ENCODE measurements at regions not wholly inside any gene's neighbourhood (a gene's known extent, or its start where the extent isn't known, plus 50 kb on each side); places are given as distances from the start of the nearest gene placed in this dataset.

- Histone ChIP-seq H3K9ac (ENCODE audit: low read length) (no peak overlapping the region), H4K20me1 (ENCODE audit: insufficient read depth, low read length) (no peaks in the 10 kb centered on the region), H3K4me2 (ENCODE audit: low read length) (no peak overlapping the region), H3K4me3 (ENCODE audit: low read length) (no peak overlapping the region), H2AFZ (ENCODE audit: low read depth, low read length) (no peak overlapping the region), H3K4me1 (ENCODE audit: low read length) (no peaks in the 10 kb centered on the region), H3K9me3 (ENCODE audit: insufficient read depth, low read length) (no peaks in the 10 kb centered on the region), H3K27ac (ENCODE audit: low read length) (no peak overlapping the region), H3K27me3 (ENCODE audit: low read depth, low read length) (no peaks in the 10 kb centered on the region), H3K36me3 (replicated peaks; ENCODE audit: low read depth, low read length) (no peaks in the 10 kb centered on the region), H3K79me2 (ENCODE audit: low read length) (no peaks in the 10 kb centered on the region)
- TF ChIP-seq EZH2phosphoT487 (IDR thresholded peaks at IDR 0.05; ENCODE audit: low read depth): no peak
- TF ChIP-seq, protein P1, sequence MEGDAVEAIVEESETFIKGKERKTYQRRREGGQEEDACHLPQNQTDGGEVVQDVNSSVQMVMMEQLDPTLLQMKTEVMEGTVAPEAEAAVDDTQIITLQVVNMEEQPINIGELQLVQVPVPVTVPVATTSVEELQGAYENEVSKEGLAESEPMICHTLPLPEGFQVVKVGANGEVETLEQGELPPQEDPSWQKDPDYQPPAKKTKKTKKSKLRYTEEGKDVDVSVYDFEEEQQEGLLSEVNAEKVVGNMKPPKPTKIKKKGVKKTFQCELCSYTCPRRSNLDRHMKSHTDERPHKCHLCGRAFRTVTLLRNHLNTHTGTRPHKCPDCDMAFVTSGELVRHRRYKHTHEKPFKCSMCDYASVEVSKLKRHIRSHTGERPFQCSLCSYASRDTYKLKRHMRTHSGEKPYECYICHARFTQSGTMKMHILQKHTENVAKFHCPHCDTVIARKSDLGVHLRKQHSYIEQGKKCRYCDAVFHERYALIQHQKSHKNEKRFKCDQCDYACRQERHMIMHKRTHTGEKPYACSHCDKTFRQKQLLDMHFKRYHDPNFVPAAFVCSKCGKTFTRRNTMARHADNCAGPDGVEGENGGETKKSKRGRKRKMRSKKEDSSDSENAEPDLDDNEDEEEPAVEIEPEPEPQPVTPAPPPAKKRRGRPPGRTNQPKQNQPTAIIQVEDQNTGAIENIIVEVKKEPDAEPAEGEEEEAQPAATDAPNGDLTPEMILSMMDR (IDR thresholded peaks at IDR 0.05; ENCODE audit: low read depth, low read length): peak; percentile 26
These were observed 443.9 kb upstream of the INTU start for GRCh38 chr4:127188847-127189246.

- H3K27ac ChIP-seq (ENCODE audit: low read length): no peak overlapping the region
- H4K20me1 ChIP-seq (ENCODE audit: insufficient read depth, low read length): no peaks in the 10 kb centered on the region
- no peaks in the 10 kb centered on the region for H3K9me3 ChIP-seq (ENCODE audit: insufficient read depth, low read length)
- TF ChIP-seq, protein P1 (IDR thresholded peaks at IDR 0.05; ENCODE audit: low read depth, low read length): no peak
- no peak for TF ChIP-seq EZH2phosphoT487 (IDR thresholded peaks at IDR 0.05; ENCODE audit: low read depth)
- no peak overlapping the region for H3K4me3 ChIP-seq (ENCODE audit: low read length)
- no peaks in the 10 kb centered on the region for H3K36me3 ChIP-seq (replicated peaks; ENCODE audit: low read depth, low read length)
- H3K9ac ChIP-seq (ENCODE audit: low read length): no peak overlapping the region
- no peak overlapping the region for H3K4me2 ChIP-seq (ENCODE audit: low read length)
- H3K79me2 ChIP-seq (ENCODE audit: low read length): no peaks in the 10 kb centered on the region
- H2AFZ ChIP-seq (ENCODE audit: low read depth, low read length): no peak overlapping the region
- H3K27me3 ChIP-seq (ENCODE audit: low read depth, low read length): no peaks in the 10 kb centered on the region
- no peaks in the 10 kb centered on the region for H3K4me1 ChIP-seq (ENCODE audit: low read length)
These were observed 438.5 kb upstream of the INTU start for GRCh38 chr4:127194281-127194680.

GRCh38 chr4:127196655-127197352 is 436.0 kb upstream of the INTU start:
- H3K36me3 ChIP-seq (replicated peaks; ENCODE audit: low read depth, low read length): no peaks in the 10 kb centered on the region
- H3K79me2 ChIP-seq (ENCODE audit: low read length): no peaks in the 10 kb centered on the region
- H3K4me2 ChIP-seq (ENCODE audit: low read length): no peak overlapping the region
- no peak overlapping the region for H3K27ac ChIP-seq (ENCODE audit: low read length)
- no peaks in the 10 kb centered on the region for H3K9me3 ChIP-seq (ENCODE audit: insufficient read depth, low read length)
- no peak for TF ChIP-seq EZH2phosphoT487 (IDR thresholded peaks at IDR 0.05; ENCODE audit: low read depth)
- TF ChIP-seq, protein P1 (IDR thresholded peaks at IDR 0.05; ENCODE audit: low read depth, low read length): no peak
- H3K4me3 ChIP-seq (ENCODE audit: low read length): no peak overlapping the region
- H3K4me1 ChIP-seq (ENCODE audit: low read length): no peaks in the 10 kb centered on the region
- no peaks in the 10 kb centered on the region for H4K20me1 ChIP-seq (ENCODE audit: insufficient read depth, low read length)
- no peak overlapping the region for H2AFZ ChIP-seq (ENCODE audit: low read depth, low read length)
- H3K9ac ChIP-seq (ENCODE audit: low read length): no peak overlapping the region
- no peaks in the 10 kb centered on the region for H3K27me3 ChIP-seq (ENCODE audit: low read depth, low read length)

DNA sequence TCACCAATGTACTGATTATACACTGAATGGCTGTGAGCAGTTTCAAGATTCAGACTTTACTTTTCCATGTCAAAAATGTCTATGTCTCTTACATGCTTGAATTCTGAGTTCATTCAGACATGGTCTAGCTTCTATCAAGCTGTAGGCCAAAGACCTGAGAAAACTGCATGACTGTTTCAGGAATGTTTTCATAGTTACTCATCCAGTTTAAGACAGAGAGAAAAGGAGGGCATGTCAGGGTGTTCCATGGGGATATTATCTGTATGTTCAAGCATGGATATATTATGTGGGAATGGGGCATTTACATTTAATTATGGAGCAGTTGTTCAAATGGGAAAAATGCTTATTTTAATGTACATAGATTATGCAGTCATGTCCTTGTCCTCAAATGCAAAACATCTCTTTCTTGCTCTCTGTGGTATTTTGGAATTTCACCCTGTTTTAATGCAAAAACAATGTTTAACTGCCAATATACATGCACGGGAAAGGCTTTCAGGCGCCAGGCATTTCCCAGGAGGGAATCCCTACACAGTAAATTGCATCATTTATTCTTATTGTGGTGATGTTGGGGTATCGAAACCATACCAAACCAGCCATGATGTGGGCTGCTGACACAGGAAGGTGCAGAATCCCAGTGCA is 429.1 kb upstream of the INTU start:
- no peaks in the 10 kb centered on the region for H3K36me3 ChIP-seq (replicated peaks; ENCODE audit: low read depth, low read length)
- no peaks in the 10 kb centered on the region for H3K27me3 ChIP-seq (ENCODE audit: low read depth, low read length)
- no peak overlapping the region for H3K4me2 ChIP-seq (ENCODE audit: low read length)
- H3K4me3 ChIP-seq (ENCODE audit: low read length): no peak overlapping the region
- no peak overlapping the region for H3K27ac ChIP-seq (ENCODE audit: low read length)
- H2AFZ ChIP-seq (ENCODE audit: low read depth, low read length): no peak overlapping the region
- no peaks in the 10 kb centered on the region for H3K9me3 ChIP-seq (ENCODE audit: insufficient read depth, low read length)
- TF ChIP-seq, protein P1 (IDR thresholded peaks at IDR 0.05; ENCODE audit: low read depth, low read length): no peak
- TF ChIP-seq EZH2phosphoT487 (IDR thresholded peaks at IDR 0.05; ENCODE audit: low read depth): no peak
- H3K79me2 ChIP-seq (ENCODE audit: low read length): no peaks in the 10 kb centered on the region
- H4K20me1 ChIP-seq (ENCODE audit: insufficient read depth, low read length): no peaks in the 10 kb centered on the region
- H3K9ac ChIP-seq (ENCODE audit: low read length): no peak overlapping the region
- H3K4me1 ChIP-seq (ENCODE audit: low read length): no peaks in the 10 kb centered on the region
